ENCODE measurements at regions not wholly inside any gene's neighbourhood (a gene's known extent, or its start where the extent isn't known, plus 50 kb on each side); places are given as distances from the start of the nearest gene placed in this dataset.

- TF ChIP-seq POLR2A (IDR thresholded peaks at IDR 0.05; ENCODE audit: low read length): no peak
- TF ChIP-seq, protein P1, sequence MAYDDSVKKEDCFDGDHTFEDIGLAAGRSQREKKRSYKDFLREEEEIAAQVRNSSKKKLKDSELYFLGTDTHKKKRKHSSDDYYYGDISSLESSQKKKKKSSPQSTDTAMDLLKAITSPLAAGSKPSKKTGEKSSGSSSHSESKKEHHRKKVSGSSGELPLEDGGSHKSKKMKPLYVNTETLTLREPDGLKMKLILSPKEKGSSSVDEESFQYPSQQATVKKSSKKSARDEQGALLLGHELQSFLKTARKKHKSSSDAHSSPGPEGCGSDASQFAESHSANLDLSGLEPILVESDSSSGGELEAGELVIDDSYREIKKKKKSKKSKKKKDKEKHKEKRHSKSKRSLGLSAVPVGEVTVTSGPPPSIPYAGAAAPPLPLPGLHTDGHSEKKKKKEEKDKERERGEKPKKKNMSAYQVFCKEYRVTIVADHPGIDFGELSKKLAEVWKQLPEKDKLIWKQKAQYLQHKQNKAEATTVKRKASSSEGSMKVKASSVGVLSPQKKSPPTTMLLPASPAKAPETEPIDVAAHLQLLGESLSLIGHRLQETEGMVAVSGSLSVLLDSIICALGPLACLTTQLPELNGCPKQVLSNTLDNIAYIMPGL (CRISPR knock-in tag; IDR thresholded peaks at IDR 0.05; ENCODE audit: borderline replicate concordance): no peak
- TF ChIP-seq, protein P2, sequence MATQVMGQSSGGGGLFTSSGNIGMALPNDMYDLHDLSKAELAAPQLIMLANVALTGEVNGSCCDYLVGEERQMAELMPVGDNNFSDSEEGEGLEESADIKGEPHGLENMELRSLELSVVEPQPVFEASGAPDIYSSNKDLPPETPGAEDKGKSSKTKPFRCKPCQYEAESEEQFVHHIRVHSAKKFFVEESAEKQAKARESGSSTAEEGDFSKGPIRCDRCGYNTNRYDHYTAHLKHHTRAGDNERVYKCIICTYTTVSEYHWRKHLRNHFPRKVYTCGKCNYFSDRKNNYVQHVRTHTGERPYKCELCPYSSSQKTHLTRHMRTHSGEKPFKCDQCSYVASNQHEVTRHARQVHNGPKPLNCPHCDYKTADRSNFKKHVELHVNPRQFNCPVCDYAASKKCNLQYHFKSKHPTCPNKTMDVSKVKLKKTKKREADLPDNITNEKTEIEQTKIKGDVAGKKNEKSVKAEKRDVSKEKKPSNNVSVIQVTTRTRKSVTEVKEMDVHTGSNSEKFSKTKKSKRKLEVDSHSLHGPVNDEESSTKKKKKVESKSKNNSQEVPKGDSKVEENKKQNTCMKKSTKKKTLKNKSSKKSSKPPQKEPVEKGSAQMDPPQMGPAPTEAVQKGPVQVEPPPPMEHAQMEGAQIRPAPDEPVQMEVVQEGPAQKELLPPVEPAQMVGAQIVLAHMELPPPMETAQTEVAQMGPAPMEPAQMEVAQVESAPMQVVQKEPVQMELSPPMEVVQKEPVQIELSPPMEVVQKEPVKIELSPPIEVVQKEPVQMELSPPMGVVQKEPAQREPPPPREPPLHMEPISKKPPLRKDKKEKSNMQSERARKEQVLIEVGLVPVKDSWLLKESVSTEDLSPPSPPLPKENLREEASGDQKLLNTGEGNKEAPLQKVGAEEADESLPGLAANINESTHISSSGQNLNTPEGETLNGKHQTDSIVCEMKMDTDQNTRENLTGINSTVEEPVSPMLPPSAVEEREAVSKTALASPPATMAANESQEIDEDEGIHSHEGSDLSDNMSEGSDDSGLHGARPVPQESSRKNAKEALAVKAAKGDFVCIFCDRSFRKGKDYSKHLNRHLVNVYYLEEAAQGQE (IDR thresholded peaks at IDR 0.05): no peak
- TF ChIP-seq NR3C1 (IDR thresholded peaks at IDR 0.05): no peak
- TF ChIP-seq, protein P3, sequence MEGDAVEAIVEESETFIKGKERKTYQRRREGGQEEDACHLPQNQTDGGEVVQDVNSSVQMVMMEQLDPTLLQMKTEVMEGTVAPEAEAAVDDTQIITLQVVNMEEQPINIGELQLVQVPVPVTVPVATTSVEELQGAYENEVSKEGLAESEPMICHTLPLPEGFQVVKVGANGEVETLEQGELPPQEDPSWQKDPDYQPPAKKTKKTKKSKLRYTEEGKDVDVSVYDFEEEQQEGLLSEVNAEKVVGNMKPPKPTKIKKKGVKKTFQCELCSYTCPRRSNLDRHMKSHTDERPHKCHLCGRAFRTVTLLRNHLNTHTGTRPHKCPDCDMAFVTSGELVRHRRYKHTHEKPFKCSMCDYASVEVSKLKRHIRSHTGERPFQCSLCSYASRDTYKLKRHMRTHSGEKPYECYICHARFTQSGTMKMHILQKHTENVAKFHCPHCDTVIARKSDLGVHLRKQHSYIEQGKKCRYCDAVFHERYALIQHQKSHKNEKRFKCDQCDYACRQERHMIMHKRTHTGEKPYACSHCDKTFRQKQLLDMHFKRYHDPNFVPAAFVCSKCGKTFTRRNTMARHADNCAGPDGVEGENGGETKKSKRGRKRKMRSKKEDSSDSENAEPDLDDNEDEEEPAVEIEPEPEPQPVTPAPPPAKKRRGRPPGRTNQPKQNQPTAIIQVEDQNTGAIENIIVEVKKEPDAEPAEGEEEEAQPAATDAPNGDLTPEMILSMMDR (IDR thresholded peaks at IDR 0.05): no peak
- no peak for TF ChIP-seq CEBPB (IDR thresholded peaks at IDR 0.05)
- TF ChIP-seq CHD2 (IDR thresholded peaks at IDR 0.05; ENCODE audit: low read length, partially characterized antibody): no peak
- TF ChIP-seq SMC3 (IDR thresholded peaks at IDR 0.05): no peak
- no peak for TF ChIP-seq KDM1A (IDR thresholded peaks at IDR 0.05; ENCODE audit: low read depth)
- no peak for TF ChIP-seq MAFK (IDR thresholded peaks at IDR 0.05; ENCODE audit: partially characterized antibody)
- TF ChIP-seq CHD4 (IDR thresholded peaks at IDR 0.05; ENCODE audit: borderline replicate concordance): no peak
- TF ChIP-seq RAD21 (conservative IDR thresholded peaks at IDR 0.05 in 1 of 2, IDR thresholded peaks at IDR 0.05 in 1 of 2): no peak
These were observed 300.2 kb downstream of the OTOL1 start for GRCh38 chr3:161796780-161797179.

Data from A549 (cell line).